Ascending aorta (tissue), 2 donors: ENCODE measurements at regions not wholly inside any gene's neighbourhood (a gene's known extent, or its start where the extent isn't known, plus 50 kb on each side); places are given as distances from the start of the nearest gene placed in this dataset.

Experiments used
- DNase-seq, 2 donors: peaks; one replicate each; pipeline ENCODE4 v3.0.0-alpha.2; 2019; ENCODE audit warnings: low spot score in 2 of 2
- H3K27ac ChIP-seq, 2 donors: fragments of 200-600 bp; sonication (generic); one replicate each; pipeline ENCODE4 v1.5.1; 2016 to 2017; ENCODE audit warnings: mild to moderate bottlenecking in 1 of 2
- H3K27me3 ChIP-seq: fragments of 200-600 bp; sonication (generic); one replicate; pipeline ENCODE4 v1.5.1; 2017
- H3K36me3 ChIP-seq, 2 donors: fragments of 200-600 bp; sonication (generic); one replicate each; pipeline ENCODE4 v1.5.1; 2016
- H3K4me1 ChIP-seq, 2 donors: fragments of 200-600 bp; sonication (generic); one replicate each; pipeline ENCODE4 v1.5.1; 2016 to 2017; ENCODE audit warnings: mild to moderate bottlenecking in 1 of 2
- H3K4me3 ChIP-seq, 2 donors: fragments of 200-600 bp; sonication (generic); one replicate each; pipeline ENCODE4 v1.5.1; 2016 to 2017; ENCODE audit warnings: mild to moderate bottlenecking in 1 of 2
- H3K9me3 ChIP-seq, 2 donors: fragments of 200-600 bp; sonication (generic); one replicate each; pipeline ENCODE4 v1.5.1; 2016
- CTCF ChIP-seq, 3 experiments: fragments of 200-600 bp in 2 of 3; fragments of 450-650 bp in 1 of 3; sonication (generic) in 2 of 3; IDR thresholded peaks; one replicate each; pipeline ENCODE4 v1.5.1; 2016 to 2019; ENCODE audit warnings: antibody characterized with exemption in 3 of 3, mild to moderate bottlenecking in 1 of 3, moderate library complexity in 1 of 3
- intact Hi-C: fragments of 100-400 bp; cut with DNase I; formaldehyde crosslinking; loops from one replicate; pipeline ENCODE4 v1.15.1; 2023

GRCh38 chr4:140300271-140300970 is 73.0 kb upstream of the SCOC start:
- intact Hi-C loops, result no loop called here
- Histone ChIP-seq H3K27ac (no peak overlapping the region), H3K4me3 (no peak overlapping the region), H3K36me3 (no peaks in the 10 kb centered on the region), H3K9me3 (no peaks in the 10 kb centered on the region), H3K27me3 (no peaks in the 10 kb centered on the region), H3K4me1 (peaks cover 0 to 6% of the 10 kb centered on the region in 2 donors)
- TF ChIP-seq CTCF (IDR thresholded peaks at IDR 0.05), result no peak
- no peak for DNase-seq

GRCh38 chr4:140298001-140298400 is 75.4 kb upstream of the SCOC start:
- no peaks in the 10 kb centered on the region for H3K36me3 ChIP-seq
- TF ChIP-seq CTCF (IDR thresholded peaks at IDR 0.05), result no peak
- H3K9me3 ChIP-seq, result no peaks in the 10 kb centered on the region
- intact Hi-C loops, result no loop called here
- H3K4me1 ChIP-seq, result peaks cover 0 to 6% of the 10 kb centered on the region in 2 donors
- no peak overlapping the region for H3K27ac ChIP-seq
- no peak overlapping the region for H3K4me3 ChIP-seq
- no peak for DNase-seq
- H3K27me3 ChIP-seq, result no peaks in the 10 kb centered on the region

GRCh38 chr4:140297221-140297570 is 76.2 kb upstream of the SCOC start:
- no peaks in the 10 kb centered on the region for H3K9me3 ChIP-seq
- H3K4me1 ChIP-seq, result peaks cover 0 to 6% of the 10 kb centered on the region in 2 donors
- intact Hi-C loops, result no loop called here
- H3K4me3 ChIP-seq, result no peak overlapping the region
- no peak overlapping the region for H3K27ac ChIP-seq
- DNase-seq, result no peak
- TF ChIP-seq CTCF (IDR thresholded peaks at IDR 0.05), result no peak
- no peaks in the 10 kb centered on the region for H3K27me3 ChIP-seq
- H3K36me3 ChIP-seq, result no peaks in the 10 kb centered on the region

- no peak for TF ChIP-seq CTCF (IDR thresholded peaks at IDR 0.05)
- Histone ChIP-seq H3K9me3 (no peaks in the 10 kb centered on the region), H3K27me3 (no peaks in the 10 kb centered on the region), H3K4me1 (peaks cover 0 to 6% of the 10 kb centered on the region in 2 donors), H3K36me3 (no peaks in the 10 kb centered on the region), H3K4me3 (peak overlapping the region; percentile 19 to 26), H3K27ac (no peak overlapping the region)
- intact Hi-C loops, result no loop called here
- DNase-seq, result peak in 1 of 2 donors; percentile 82
Measured at GRCh38 chr4:140296335-140297220, 76.9 kb upstream of the SCOC start.

GRCh38 chr4:140293979-140294378 is 79.5 kb upstream of the SCOC start:
- Histone ChIP-seq H3K9me3 (no peaks in the 10 kb centered on the region), H3K4me3 (no peak overlapping the region), H3K27ac (no peak overlapping the region), H3K4me1 (peaks cover 0 to 6% of the 10 kb centered on the region in 2 donors), H3K27me3 (no peaks in the 10 kb centered on the region), H3K36me3 (no peaks in the 10 kb centered on the region)
- no peak for DNase-seq
- intact Hi-C loops, result no loop called here
- no peak for TF ChIP-seq CTCF (IDR thresholded peaks at IDR 0.05)
